Neutrophil (primary cell): ENCODE measurements at regions not wholly inside any gene's neighbourhood (a gene's known extent, or its start where the extent isn't known, plus 50 kb on each side); places are given as distances from the start of the nearest gene placed in this dataset.

Source experiments
- H3K27ac ChIP-seq: fragments of 200-600 bp; sonication (generic); 2 replicates; pipeline ENCODE4 v1.5.1; 2016; ENCODE audit warnings: mild to moderate bottlenecking, moderate library complexity
- H3K27me3 ChIP-seq: fragments of 200-600 bp; sonication (generic); 2 replicates; pipeline ENCODE4 v1.6.0; 2016; ENCODE audit warnings: mild to moderate bottlenecking
- H3K36me3 ChIP-seq: fragments of 200-600 bp; sonication (generic); 2 replicates; pipeline ENCODE4 v1.5.1; 2017
- H3K4me1 ChIP-seq, 2 experiments: fragments of 200-600 bp in 1 of 2; sonication (generic) in 1 of 2; 1 replicate in 1 of 2; 2 replicates in 1 of 2; pipeline versions ENCODE4 v1.5.1 to v1.6.1; 2013 to 2016; ENCODE audit warnings: low read depth in 1 of 2, low read length in 1 of 2, mild to moderate bottlenecking in 1 of 2, moderate library complexity in 1 of 2; ENCODE audit not compliant: control insufficient read depth in 1 of 2, insufficient read depth in 1 of 2
- H3K4me3 ChIP-seq, 2 experiments: fragments of 200-600 bp in 1 of 2; sonication (generic) in 1 of 2; 1 replicate in 1 of 2; 2 replicates in 1 of 2; pipeline ENCODE4 v1.5.1; 2013 to 2016; ENCODE audit warnings: low read depth in 1 of 2, low read length in 1 of 2, mild to moderate bottlenecking in 1 of 2, moderate library complexity in 1 of 2
- H3K9me3 ChIP-seq: fragments of 200-600 bp; sonication (generic); 2 replicates; pipeline ENCODE4 v1.5.1; 2016
- CTCF ChIP-seq: fragments of 200-600 bp; sonication (generic); IDR thresholded peaks from 2 replicates; pipeline ENCODE4 v1.5.1; 2016; ENCODE audit warnings: antibody characterized with exemption

DNA sequence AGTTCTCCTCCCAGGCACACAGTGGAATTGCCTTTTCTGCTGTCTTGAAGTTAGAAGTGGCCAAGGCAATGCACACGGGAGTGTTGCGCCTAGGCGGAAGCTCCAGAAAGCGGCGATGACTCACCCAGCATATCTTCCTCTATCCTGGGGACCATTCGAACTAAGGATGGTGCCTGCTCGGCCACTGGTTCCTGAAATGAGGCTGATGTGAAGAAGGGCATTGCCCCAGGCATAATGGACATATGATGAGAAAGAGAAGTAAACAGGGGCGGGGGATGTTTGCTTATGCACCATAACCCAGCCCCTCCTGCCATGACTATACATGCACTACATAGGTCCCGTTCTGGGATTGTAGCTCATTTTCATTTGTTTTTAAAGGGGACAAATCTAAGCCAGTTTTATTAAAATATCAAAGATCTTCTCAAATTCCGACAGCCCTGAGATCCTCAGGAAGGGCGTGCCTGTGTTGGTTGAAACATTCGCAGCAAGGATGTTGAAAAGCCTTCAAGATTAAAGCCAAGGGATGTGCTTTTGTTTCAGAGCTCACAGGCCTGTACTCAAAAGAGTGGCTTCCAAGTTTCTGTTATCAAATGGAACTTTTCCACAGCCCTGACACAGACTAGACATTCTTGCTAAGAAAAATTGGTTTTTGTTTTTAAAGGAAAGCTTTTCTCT lies 218.5 kb downstream of the LY86 start:
- Histone ChIP-seq H3K27me3 (no peaks in the 10 kb centered on the region), H3K4me3 (peak overlapping the region in 1 of 2 experiments; percentile 23), H3K9me3 (no peaks in the 10 kb centered on the region), H3K27ac (peak overlapping the region; percentile 91), H3K36me3 (no peaks in the 10 kb centered on the region), H3K4me1 (peaks cover 68% of the 10 kb centered on the region in 2 experiments)
- TF ChIP-seq CTCF: peak; percentile 27

GRCh38 chr6:6808343-6808742 lies 219.8 kb downstream of the LY86 start:
- peaks cover 58 to 60% of the 10 kb centered on the region in 2 experiments for H3K4me1 ChIP-seq
- no peaks in the 10 kb centered on the region for H3K9me3 ChIP-seq
- no peak for TF ChIP-seq CTCF
- no peak overlapping the region for H3K4me3 ChIP-seq
- H3K27ac ChIP-seq: no peak overlapping the region
- no peaks in the 10 kb centered on the region for H3K27me3 ChIP-seq
- no peaks in the 10 kb centered on the region for H3K36me3 ChIP-seq

DNA sequence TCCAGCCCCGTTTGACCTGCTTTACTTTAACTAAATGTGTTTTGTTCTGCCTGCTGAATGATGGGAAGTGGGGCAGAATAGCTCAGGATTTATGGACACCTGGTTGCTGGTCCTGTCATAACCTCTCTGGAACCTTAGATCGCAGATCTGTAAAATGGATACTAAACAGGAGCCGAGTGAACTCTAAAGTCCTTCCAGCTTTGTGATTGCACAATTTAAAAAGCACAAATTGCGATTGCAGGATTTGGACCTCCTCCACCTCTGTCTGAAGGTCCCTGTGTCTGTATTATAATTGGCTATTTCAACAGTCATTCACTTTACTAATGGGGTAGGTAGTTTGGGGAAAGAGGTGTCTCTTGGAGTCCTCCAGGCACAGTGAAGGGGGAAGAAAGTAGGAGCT lies 220.4 kb downstream of the LY86 start:
- Histone ChIP-seq H3K27me3 (no peaks in the 10 kb centered on the region), H3K9me3 (no peaks in the 10 kb centered on the region), H3K27ac (no peak overlapping the region), H3K4me3 (no peak overlapping the region), H3K4me1 (peaks cover 54 to 55% of the 10 kb centered on the region in 2 experiments), H3K36me3 (no peaks in the 10 kb centered on the region)
- TF ChIP-seq CTCF: no peak

- Histone ChIP-seq H3K9me3 (no peaks in the 10 kb centered on the region), H3K27me3 (no peaks in the 10 kb centered on the region), H3K4me3 (peak overlapping the region; percentile 42 to 51), H3K4me1 (peaks cover 36 to 38% of the 10 kb centered on the region in 2 experiments), H3K27ac (peak overlapping the region; percentile 56), H3K36me3 (no peaks in the 10 kb centered on the region)
- TF ChIP-seq CTCF: no peak
These were observed 222.2 kb downstream of the LY86 start for GRCh38 chr6:6810727-6811126.

GRCh38 chr6:6811128-6812009 lies 222.8 kb downstream of the LY86 start:
- H3K9me3 ChIP-seq: no peaks in the 10 kb centered on the region
- H3K4me3 ChIP-seq: peak overlapping the region; percentile 42 to 51
- H3K4me1 ChIP-seq: peaks cover 30 to 32% of the 10 kb centered on the region in 2 experiments
- H3K27ac ChIP-seq: peak overlapping the region; percentile 56
- no peaks in the 10 kb centered on the region for H3K36me3 ChIP-seq
- no peaks in the 10 kb centered on the region for H3K27me3 ChIP-seq
- TF ChIP-seq CTCF: no peak
